ENCODE measurements at regions not wholly inside any gene's neighbourhood (a gene's known extent, or its start where the extent isn't known, plus 50 kb on each side); places are given as distances from the start of the nearest gene placed in this dataset.

GRCh38 chr9:31335529-31336234 lies 1048.8 kb upstream of the ACO1 start:
- TF ChIP-seq EZH2phosphoT487 (IDR thresholded peaks at IDR 0.05; ENCODE audit: borderline replicate concordance) = no peak
- TF ChIP-seq, protein P1, sequence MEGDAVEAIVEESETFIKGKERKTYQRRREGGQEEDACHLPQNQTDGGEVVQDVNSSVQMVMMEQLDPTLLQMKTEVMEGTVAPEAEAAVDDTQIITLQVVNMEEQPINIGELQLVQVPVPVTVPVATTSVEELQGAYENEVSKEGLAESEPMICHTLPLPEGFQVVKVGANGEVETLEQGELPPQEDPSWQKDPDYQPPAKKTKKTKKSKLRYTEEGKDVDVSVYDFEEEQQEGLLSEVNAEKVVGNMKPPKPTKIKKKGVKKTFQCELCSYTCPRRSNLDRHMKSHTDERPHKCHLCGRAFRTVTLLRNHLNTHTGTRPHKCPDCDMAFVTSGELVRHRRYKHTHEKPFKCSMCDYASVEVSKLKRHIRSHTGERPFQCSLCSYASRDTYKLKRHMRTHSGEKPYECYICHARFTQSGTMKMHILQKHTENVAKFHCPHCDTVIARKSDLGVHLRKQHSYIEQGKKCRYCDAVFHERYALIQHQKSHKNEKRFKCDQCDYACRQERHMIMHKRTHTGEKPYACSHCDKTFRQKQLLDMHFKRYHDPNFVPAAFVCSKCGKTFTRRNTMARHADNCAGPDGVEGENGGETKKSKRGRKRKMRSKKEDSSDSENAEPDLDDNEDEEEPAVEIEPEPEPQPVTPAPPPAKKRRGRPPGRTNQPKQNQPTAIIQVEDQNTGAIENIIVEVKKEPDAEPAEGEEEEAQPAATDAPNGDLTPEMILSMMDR (conservative IDR thresholded peaks at IDR 0.05; ENCODE audit: low read length) = no peak

DNA sequence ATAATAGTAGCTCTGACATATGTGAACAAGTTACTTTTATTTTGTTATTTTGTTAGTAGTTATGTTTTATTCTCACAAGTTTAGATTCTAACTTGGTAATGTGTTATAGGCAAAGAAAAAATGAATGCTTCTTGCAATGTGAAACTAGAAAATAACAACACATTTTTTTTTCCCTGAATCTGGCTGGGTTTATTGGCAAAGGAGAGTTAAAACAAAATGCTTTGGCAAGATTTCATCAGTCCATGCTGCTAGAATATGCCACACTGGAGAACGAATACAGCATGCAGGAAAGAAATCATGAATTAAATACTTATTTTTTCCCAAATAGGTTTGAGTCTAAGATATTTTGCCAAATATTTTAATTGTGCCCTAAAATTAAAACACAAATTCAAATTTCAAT lies 1048.1 kb upstream of the ACO1 start:
- Histone ChIP-seq H2AFZ (ENCODE audit: low read length) (no peak overlapping the region), H4K20me1 (ENCODE audit: insufficient read depth, low read length, poor library complexity, severe bottlenecking) (no peaks in the 10 kb centered on the region), H3K4me3 (ENCODE audit: low read length, poor library complexity, severe bottlenecking) (no peak overlapping the region), H3K4me1 (ENCODE audit: insufficient read depth, low read length, poor library complexity, severe bottlenecking) (no peaks in the 10 kb centered on the region), H3K9me2 (replicated peaks; ENCODE audit: low read depth, low read length) (no peaks in the 10 kb centered on the region), H3K79me2 (ENCODE audit: insufficient read depth, low read length) (no peaks in the 10 kb centered on the region), H3K36me3 (ENCODE audit: insufficient read depth, low read length) (no peaks in the 10 kb centered on the region), H3F3A (ENCODE audit: low read depth) (no peaks in the 10 kb centered on the region), H3K4me2 (ENCODE audit: low read depth, low read length, poor library complexity, severe bottlenecking) (no peak overlapping the region), H3K27me3 (ENCODE audit: insufficient read depth, low read length, poor library complexity, severe bottlenecking) (no peaks in the 10 kb centered on the region), H3K9me3 (ENCODE audit: insufficient read depth, low read depth, low read length) (no peaks in the 10 kb centered on the region), H3K9ac (ENCODE audit: low read depth, low read length, poor library complexity, severe bottlenecking) (no peak overlapping the region)
- TF ChIP-seq, protein P1 (conservative IDR thresholded peaks at IDR 0.05; ENCODE audit: low read length) = no peak
- TF ChIP-seq EZH2phosphoT487 (IDR thresholded peaks at IDR 0.05; ENCODE audit: borderline replicate concordance) = no peak

More at GRCh38 chr9:31335529-31336234, 1048.8 kb upstream of the ACO1 start:
- H3K9me3 ChIP-seq (ENCODE audit: insufficient read depth, low read depth, low read length) = no peaks in the 10 kb centered on the region
- H3K27me3 ChIP-seq (ENCODE audit: insufficient read depth, low read length, poor library complexity, severe bottlenecking) = no peaks in the 10 kb centered on the region
- no peak overlapping the region for H3K4me3 ChIP-seq (ENCODE audit: low read length, poor library complexity, severe bottlenecking)
- H3K4me2 ChIP-seq (ENCODE audit: low read depth, low read length, poor library complexity, severe bottlenecking) = no peak overlapping the region
- H3K79me2 ChIP-seq (ENCODE audit: insufficient read depth, low read length) = no peaks in the 10 kb centered on the region
- H3K9ac ChIP-seq (ENCODE audit: low read depth, low read length, poor library complexity, severe bottlenecking) = no peak overlapping the region
- H3K9me2 ChIP-seq (replicated peaks; ENCODE audit: low read depth, low read length) = no peaks in the 10 kb centered on the region
- H3K4me1 ChIP-seq (ENCODE audit: insufficient read depth, low read length, poor library complexity, severe bottlenecking) = no peaks in the 10 kb centered on the region
- no peaks in the 10 kb centered on the region for H3K36me3 ChIP-seq (ENCODE audit: insufficient read depth, low read length)
- no peaks in the 10 kb centered on the region for H3F3A ChIP-seq (ENCODE audit: low read depth)
- no peak overlapping the region for H2AFZ ChIP-seq (ENCODE audit: low read length)
- H4K20me1 ChIP-seq (ENCODE audit: insufficient read depth, low read length, poor library complexity, severe bottlenecking) = no peaks in the 10 kb centered on the region

- no peaks in the 10 kb centered on the region for H3K27me3 ChIP-seq (ENCODE audit: insufficient read depth, low read length, poor library complexity, severe bottlenecking)
- H3K79me2 ChIP-seq (ENCODE audit: insufficient read depth, low read length) = no peaks in the 10 kb centered on the region
- H3K9me3 ChIP-seq (ENCODE audit: insufficient read depth, low read depth, low read length) = no peaks in the 10 kb centered on the region
- no peaks in the 10 kb centered on the region for H3F3A ChIP-seq (ENCODE audit: low read depth)
- no peak overlapping the region for H3K9ac ChIP-seq (ENCODE audit: low read depth, low read length, poor library complexity, severe bottlenecking)
- TF ChIP-seq, protein P1 (conservative IDR thresholded peaks at IDR 0.05; ENCODE audit: low read length) = no peak
- TF ChIP-seq EZH2phosphoT487 (IDR thresholded peaks at IDR 0.05; ENCODE audit: borderline replicate concordance) = no peak
- H3K4me1 ChIP-seq (ENCODE audit: insufficient read depth, low read length, poor library complexity, severe bottlenecking) = no peaks in the 10 kb centered on the region
- no peak overlapping the region for H2AFZ ChIP-seq (ENCODE audit: low read length)
- H3K9me2 ChIP-seq (replicated peaks; ENCODE audit: low read depth, low read length) = no peaks in the 10 kb centered on the region
- no peak overlapping the region for H3K4me2 ChIP-seq (ENCODE audit: low read depth, low read length, poor library complexity, severe bottlenecking)
- no peaks in the 10 kb centered on the region for H3K36me3 ChIP-seq (ENCODE audit: insufficient read depth, low read length)
- no peak overlapping the region for H3K4me3 ChIP-seq (ENCODE audit: low read length, poor library complexity, severe bottlenecking)
- H4K20me1 ChIP-seq (ENCODE audit: insufficient read depth, low read length, poor library complexity, severe bottlenecking) = no peaks in the 10 kb centered on the region
Measured at GRCh38 chr9:31336841-31337240, 1047.6 kb upstream of the ACO1 start.

All from Loucy (cell line).